ENCODE measurements at regions not wholly inside any gene's neighbourhood (a gene's known extent, or its start where the extent isn't known, plus 50 kb on each side); places are given as distances from the start of the nearest gene placed in this dataset.
A peak's percentile ranks its signal among the peaks of the same experiment; 100 is the strongest.

DNA sequence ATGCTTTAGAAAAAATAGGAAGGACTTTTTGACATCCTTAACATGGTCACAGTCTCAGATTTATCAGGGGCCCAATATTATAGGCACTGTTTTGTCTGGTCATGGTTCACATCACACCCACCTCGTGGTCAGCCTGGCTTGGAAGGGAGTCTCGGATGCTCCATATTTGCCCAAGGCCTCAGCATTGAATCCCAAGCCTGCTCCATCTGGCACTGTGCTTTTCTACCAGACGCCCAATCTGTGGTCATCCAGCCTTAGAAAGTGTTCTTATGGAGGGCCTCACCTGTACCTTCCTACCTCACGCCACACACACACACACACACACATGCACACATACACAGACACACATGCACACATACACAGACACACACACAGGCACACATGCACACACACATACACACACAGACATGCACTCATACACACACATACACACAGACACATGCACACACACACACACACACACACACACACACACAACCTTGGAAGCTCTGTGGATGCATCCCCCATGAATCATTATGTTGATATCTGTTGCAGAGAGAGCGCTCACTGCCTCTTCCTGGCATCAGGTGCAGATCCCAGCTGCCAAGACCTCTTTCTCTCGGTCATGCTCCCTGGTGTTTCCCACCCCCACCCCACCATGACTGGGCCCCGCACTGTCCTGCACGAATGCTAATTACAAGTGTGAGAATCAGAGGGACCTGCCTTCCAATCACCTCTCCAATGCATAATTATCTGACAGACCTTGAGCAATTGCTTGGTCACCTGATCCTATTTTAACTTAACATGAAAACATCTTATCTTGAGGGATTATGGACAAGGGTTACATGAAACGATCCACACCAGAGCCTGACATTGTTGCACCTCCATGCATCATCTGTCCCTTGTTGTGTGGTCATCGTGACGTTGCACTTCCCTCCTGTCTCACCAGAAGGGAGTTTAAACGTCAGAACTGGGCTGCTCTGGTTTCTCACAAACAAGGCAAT lies 122.7 kb upstream of the TMEM72 start:
- no peaks in the 10 kb centered on the region for H3K4me1 ChIP-seq
- no peaks in the 10 kb centered on the region for H3K9me3 ChIP-seq
- no peak overlapping the region for H3K27ac ChIP-seq
- no peak for DNase-seq
- 80 to 87% methylated on average over 12 of the region's 12 CpGs for WGBS, 2 donors
- intact Hi-C loops (cut with DNase I), result no loop called here
- no peaks in the 10 kb centered on the region for H3K27me3 ChIP-seq
- TF ChIP-seq POLR2A (IDR thresholded peaks at IDR 0.05) (no peak), CTCF (IDR thresholded peaks at IDR 0.05) (no peak)
- no peaks in the 10 kb centered on the region for H3K36me3 ChIP-seq
- no peak overlapping the region for H3K4me3 ChIP-seq (replicated peaks in 1 of 3)

- TF ChIP-seq POLR2A (IDR thresholded peaks at IDR 0.05) (no peak), CTCF (IDR thresholded peaks at IDR 0.05) (no peak)
- intact Hi-C loops (cut with DNase I), result no loop called here
- no peak overlapping the region for H3K27ac ChIP-seq
Measured at GRCh38 chr10:44792119-44792775, 118.9 kb upstream of the TMEM72 start.

DNA sequence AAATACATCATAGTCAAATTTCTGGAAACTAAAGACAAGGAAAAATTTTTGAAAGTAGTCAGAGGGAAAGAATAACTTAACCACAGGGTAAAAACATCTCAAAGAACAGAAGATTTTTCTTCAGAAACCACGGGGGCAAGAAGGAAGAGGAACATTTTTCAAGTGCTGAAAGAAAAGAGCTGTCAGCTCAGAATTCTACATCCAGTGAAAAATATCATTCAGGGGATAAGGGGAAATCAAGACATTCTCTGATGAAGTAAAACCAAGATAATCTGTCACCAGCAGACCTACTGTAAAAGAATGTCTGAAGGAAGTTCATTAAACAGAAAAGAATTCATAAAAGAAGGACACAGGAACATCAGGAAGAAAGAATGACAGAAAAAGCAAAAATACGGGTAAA lies 111.2 kb upstream of the TMEM72 start:
- H3K4me3 ChIP-seq (replicated peaks in 1 of 3), result no peak overlapping the region
- no peaks in the 10 kb centered on the region for H3K9me3 ChIP-seq
- DNase-seq, result no peak
- peaks cover 0 to 20% of the 10 kb centered on the region in 2 donors for H3K4me1 ChIP-seq
- no peaks in the 10 kb centered on the region for H3K27me3 ChIP-seq
- WGBS, 2 donors, result 55 to 64% methylated on average over 2 of the region's 2 CpGs
- no peak overlapping the region for H3K27ac ChIP-seq
- no peaks in the 10 kb centered on the region for H3K36me3 ChIP-seq
- TF ChIP-seq CTCF (IDR thresholded peaks at IDR 0.05) (no peak), POLR2A (IDR thresholded peaks at IDR 0.05) (no peak)
- intact Hi-C loops (cut with DNase I), result no loop called here

More at GRCh38 chr10:44792119-44792775, 118.9 kb upstream of the TMEM72 start:
- 74 to 76% methylated on average over 5 of the region's 5 CpGs for WGBS, 2 donors
- Histone ChIP-seq H3K4me1 (no peaks in the 10 kb centered on the region), H3K36me3 (no peaks in the 10 kb centered on the region), H3K4me3 (replicated peaks in 1 of 3) (no peak overlapping the region), H3K9me3 (no peaks in the 10 kb centered on the region), H3K27me3 (no peaks in the 10 kb centered on the region)
- no peak for DNase-seq

GRCh38 chr10:44801383-44802327 lies 109.5 kb upstream of the TMEM72 start:
- TF ChIP-seq POLR2A (IDR thresholded peaks at IDR 0.05) (no peak), CTCF (IDR thresholded peaks at IDR 0.05) (no peak)
- Histone ChIP-seq H3K27ac (peak overlapping the region; percentile 42 to 77 (median 75)), H3K36me3 (no peaks in the 10 kb centered on the region), H3K4me3 (replicated peaks in 1 of 3) (no peak overlapping the region), H3K27me3 (no peaks in the 10 kb centered on the region), H3K4me1 (peaks cover 0 to 32% of the 10 kb centered on the region in 2 donors), H3K9me3 (no peaks in the 10 kb centered on the region)
- WGBS, 2 donors, result 53 to 60% methylated on average over 5 to 6 of the region's 6 CpGs
- intact Hi-C loops (cut with DNase I), result no loop called here
- DNase-seq, result peak; percentile 99 to 100

Data from thyroid gland (tissue), 4 donors.